ENCODE measurements at regions not wholly inside any gene's neighbourhood (a gene's known extent, or its start where the extent isn't known, plus 50 kb on each side); places are given as distances from the start of the nearest gene placed in this dataset.

DNA sequence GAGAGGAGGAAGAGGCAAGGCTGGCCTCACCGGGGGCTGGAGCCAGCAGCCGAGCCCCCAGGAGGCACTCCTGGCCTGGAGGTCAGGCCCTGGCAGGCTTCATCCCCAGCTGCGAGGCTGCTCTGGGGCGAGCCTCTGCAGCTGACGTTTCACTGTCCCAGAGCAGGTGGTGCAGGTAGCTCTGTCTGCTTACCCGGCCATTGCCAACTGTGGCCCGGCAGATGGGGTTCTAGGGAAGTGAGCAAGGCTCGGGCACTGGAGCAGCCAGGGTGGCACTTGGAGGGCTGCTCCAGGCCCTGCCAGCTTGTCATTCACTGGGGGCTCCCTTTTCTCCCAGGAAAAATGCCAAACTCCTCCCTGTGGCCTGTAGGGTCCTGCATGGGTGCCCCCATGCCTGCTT, 118.7 kb upstream of the ANO1 start:
- no peak for TF ChIP-seq EZH2 (IDR thresholded peaks at IDR 0.05; ENCODE audit: borderline replicate concordance, low read depth, low read length, poor library complexity, severe bottlenecking)
- TF ChIP-seq, protein P1, sequence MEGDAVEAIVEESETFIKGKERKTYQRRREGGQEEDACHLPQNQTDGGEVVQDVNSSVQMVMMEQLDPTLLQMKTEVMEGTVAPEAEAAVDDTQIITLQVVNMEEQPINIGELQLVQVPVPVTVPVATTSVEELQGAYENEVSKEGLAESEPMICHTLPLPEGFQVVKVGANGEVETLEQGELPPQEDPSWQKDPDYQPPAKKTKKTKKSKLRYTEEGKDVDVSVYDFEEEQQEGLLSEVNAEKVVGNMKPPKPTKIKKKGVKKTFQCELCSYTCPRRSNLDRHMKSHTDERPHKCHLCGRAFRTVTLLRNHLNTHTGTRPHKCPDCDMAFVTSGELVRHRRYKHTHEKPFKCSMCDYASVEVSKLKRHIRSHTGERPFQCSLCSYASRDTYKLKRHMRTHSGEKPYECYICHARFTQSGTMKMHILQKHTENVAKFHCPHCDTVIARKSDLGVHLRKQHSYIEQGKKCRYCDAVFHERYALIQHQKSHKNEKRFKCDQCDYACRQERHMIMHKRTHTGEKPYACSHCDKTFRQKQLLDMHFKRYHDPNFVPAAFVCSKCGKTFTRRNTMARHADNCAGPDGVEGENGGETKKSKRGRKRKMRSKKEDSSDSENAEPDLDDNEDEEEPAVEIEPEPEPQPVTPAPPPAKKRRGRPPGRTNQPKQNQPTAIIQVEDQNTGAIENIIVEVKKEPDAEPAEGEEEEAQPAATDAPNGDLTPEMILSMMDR (conservative IDR thresholded peaks at IDR 0.05; ENCODE audit: low read depth, low read length): no peak
- CTCF ChIA-PET: no interaction called here
- H3K27ac ChIP-seq (ENCODE audit: low read depth, low read length, poor library complexity, severe bottlenecking): no peak overlapping the region
- POLR2A ChIA-PET (ENCODE audit: low non-redundant PET): no interaction called here
- no peak overlapping the region for H3K4me3 ChIP-seq (ENCODE audit: low read depth, low read length, poor library complexity, severe bottlenecking)
- BruUV-seq (replicated peaks): no TSS peak
- no peaks in the 10 kb centered on the region for H3K36me3 ChIP-seq (ENCODE audit: insufficient read depth, low read length, poor library complexity, severe bottlenecking)
- no peak for DNase-seq (ENCODE audit: low spot score)
- intact Hi-C loops (cut with micrococcal nuclease; ENCODE audit: unreplicated experiment): no loop called here
- H3K27me3 ChIP-seq (replicated peaks; ENCODE audit: insufficient read depth, low read depth, low read length, poor library complexity): no peaks in the 10 kb centered on the region
- no peaks in the 10 kb centered on the region for H3K4me1 ChIP-seq (ENCODE audit: insufficient read depth, low read length, poor library complexity, severe bottlenecking)
- no peaks in the 10 kb centered on the region for H3K9me3 ChIP-seq (ENCODE audit: low read depth, low read length, poor library complexity, severe bottlenecking)

DNA sequence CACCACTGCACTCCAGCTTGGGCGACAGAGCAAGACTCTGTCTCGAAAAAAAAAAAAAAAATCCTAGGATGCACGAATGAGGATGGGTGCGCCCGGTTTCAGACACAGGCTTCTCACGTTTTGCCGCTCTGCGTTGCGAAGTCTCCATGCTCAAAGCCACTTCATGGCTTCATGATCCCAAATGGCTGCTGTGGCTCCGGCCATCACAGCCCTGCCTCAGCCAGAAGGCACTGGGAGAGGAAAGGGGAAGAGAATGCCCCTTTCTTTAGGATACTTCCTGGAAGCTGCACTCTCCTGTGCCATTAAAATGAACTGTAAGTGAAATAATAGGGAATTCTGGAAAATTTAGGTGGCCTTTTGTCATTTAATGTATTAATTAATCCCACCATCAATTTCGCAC, 116.4 kb upstream of the ANO1 start:
- no TSS peak for BruUV-seq (replicated peaks)
- intact Hi-C loops (cut with micrococcal nuclease; ENCODE audit: unreplicated experiment): no loop called here
- POLR2A ChIA-PET (ENCODE audit: low non-redundant PET): no interaction called here
- DNase-seq (ENCODE audit: low spot score): no peak
- Histone ChIP-seq H3K27me3 (replicated peaks; ENCODE audit: insufficient read depth, low read depth, low read length, poor library complexity) (no peaks in the 10 kb centered on the region), H3K36me3 (ENCODE audit: insufficient read depth, low read length, poor library complexity, severe bottlenecking) (no peaks in the 10 kb centered on the region), H3K4me1 (ENCODE audit: insufficient read depth, low read length, poor library complexity, severe bottlenecking) (no peaks in the 10 kb centered on the region), H3K27ac (ENCODE audit: low read depth, low read length, poor library complexity, severe bottlenecking) (no peak overlapping the region), H3K9me3 (ENCODE audit: low read depth, low read length, poor library complexity, severe bottlenecking) (no peaks in the 10 kb centered on the region), H3K4me3 (ENCODE audit: low read depth, low read length, poor library complexity, severe bottlenecking) (no peak overlapping the region)
- TF ChIP-seq EZH2 (IDR thresholded peaks at IDR 0.05; ENCODE audit: borderline replicate concordance, low read depth, low read length, poor library complexity, severe bottlenecking): no peak
- TF ChIP-seq, protein P1 (conservative IDR thresholded peaks at IDR 0.05; ENCODE audit: low read depth, low read length): no peak
- CTCF ChIA-PET: no interaction called here

DNA sequence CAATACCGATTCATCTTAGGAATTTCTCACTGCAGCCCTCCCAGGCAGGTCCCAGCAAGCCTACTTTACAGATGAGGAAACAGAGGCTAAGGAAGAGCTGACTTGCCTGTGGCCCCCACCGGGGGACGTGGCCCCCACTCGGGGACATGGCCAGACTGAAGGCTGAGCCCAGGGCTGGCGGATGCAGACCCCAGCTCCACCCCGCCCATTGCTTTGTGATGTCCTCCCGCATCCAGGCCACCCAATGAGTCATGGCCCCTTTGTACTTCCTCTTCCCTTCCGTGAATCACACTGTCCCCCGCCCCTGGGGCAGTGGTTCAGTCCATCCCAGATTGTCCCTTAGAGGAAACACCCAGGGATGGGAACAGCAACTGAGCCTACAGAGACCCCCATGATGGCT, 116.0 kb upstream of the ANO1 start:
- H3K4me3 ChIP-seq (ENCODE audit: low read depth, low read length, poor library complexity, severe bottlenecking): no peak overlapping the region
- H3K27ac ChIP-seq (ENCODE audit: low read depth, low read length, poor library complexity, severe bottlenecking): no peak overlapping the region
- BruUV-seq (replicated peaks): no TSS peak
- intact Hi-C loops (cut with micrococcal nuclease; ENCODE audit: unreplicated experiment): no loop called here
- H3K4me1 ChIP-seq (ENCODE audit: insufficient read depth, low read length, poor library complexity, severe bottlenecking): no peaks in the 10 kb centered on the region
- no peaks in the 10 kb centered on the region for H3K36me3 ChIP-seq (ENCODE audit: insufficient read depth, low read length, poor library complexity, severe bottlenecking)
- no peaks in the 10 kb centered on the region for H3K27me3 ChIP-seq (replicated peaks; ENCODE audit: insufficient read depth, low read depth, low read length, poor library complexity)
- DNase-seq (ENCODE audit: low spot score): no peak
- POLR2A ChIA-PET (ENCODE audit: low non-redundant PET): no interaction called here
- H3K9me3 ChIP-seq (ENCODE audit: low read depth, low read length, poor library complexity, severe bottlenecking): no peaks in the 10 kb centered on the region
- no peak for TF ChIP-seq EZH2 (IDR thresholded peaks at IDR 0.05; ENCODE audit: borderline replicate concordance, low read depth, low read length, poor library complexity, severe bottlenecking)
- TF ChIP-seq, protein P1 (conservative IDR thresholded peaks at IDR 0.05; ENCODE audit: low read depth, low read length): no peak
- CTCF ChIA-PET: no interaction called here

All from A673 (cell line).